PC-9 (cell line): ENCODE measurements at regions not wholly inside any gene's neighbourhood (a gene's known extent, or its start where the extent isn't known, plus 50 kb on each side); places are given as distances from the start of the nearest gene placed in this dataset.

ENCODE experiments used
- EZH2 ChIP-seq: fragments of 200-600 bp; sonication (generic); IDR thresholded peaks from 2 replicates; pipeline ENCODE4 v1.8.0; 2017; ENCODE audit warnings: antibody characterized with exemption, low read depth
- TF ChIP-seq, protein P1 (sequence below): fragments of 200-600 bp; sonication (generic); conservative IDR thresholded peaks from 2 replicates; pipeline ENCODE4 v1.6.1; 2017; ENCODE audit warnings: mixed run types, antibody characterized with exemption, mild to moderate bottlenecking, moderate library complexity

DNA sequence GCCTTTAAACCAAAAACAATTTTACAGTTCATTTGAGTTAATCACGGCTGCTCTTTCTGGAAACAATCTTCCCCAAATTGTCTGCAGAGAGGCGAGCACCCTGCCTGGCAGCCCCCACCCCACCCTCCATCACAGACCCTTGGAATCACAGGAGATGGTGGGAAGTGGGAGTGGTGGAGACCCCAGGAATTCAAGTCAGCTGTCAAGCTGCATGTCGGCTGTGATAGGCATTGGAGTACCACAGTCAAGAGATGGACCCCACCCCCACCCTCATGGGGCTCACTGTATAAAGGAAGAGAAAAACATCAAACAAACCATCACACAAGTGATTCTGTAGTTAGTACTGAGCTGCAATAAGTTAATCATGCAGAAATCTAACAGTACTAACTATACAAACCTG, 360.4 kb downstream of the MATN1 start:
- TF ChIP-seq, protein P1, sequence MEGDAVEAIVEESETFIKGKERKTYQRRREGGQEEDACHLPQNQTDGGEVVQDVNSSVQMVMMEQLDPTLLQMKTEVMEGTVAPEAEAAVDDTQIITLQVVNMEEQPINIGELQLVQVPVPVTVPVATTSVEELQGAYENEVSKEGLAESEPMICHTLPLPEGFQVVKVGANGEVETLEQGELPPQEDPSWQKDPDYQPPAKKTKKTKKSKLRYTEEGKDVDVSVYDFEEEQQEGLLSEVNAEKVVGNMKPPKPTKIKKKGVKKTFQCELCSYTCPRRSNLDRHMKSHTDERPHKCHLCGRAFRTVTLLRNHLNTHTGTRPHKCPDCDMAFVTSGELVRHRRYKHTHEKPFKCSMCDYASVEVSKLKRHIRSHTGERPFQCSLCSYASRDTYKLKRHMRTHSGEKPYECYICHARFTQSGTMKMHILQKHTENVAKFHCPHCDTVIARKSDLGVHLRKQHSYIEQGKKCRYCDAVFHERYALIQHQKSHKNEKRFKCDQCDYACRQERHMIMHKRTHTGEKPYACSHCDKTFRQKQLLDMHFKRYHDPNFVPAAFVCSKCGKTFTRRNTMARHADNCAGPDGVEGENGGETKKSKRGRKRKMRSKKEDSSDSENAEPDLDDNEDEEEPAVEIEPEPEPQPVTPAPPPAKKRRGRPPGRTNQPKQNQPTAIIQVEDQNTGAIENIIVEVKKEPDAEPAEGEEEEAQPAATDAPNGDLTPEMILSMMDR, result no peak
- TF ChIP-seq EZH2, result no peak
